T-helper 17 cell (primary cell): ENCODE measurements at regions not wholly inside any gene's neighbourhood (a gene's known extent, or its start where the extent isn't known, plus 50 kb on each side); places are given as distances from the start of the nearest gene placed in this dataset.

ENCODE experiments used
- ATAC-seq: fragments of 150-1000 bp; cut with Tn5 transposase; 2 replicates; pipeline ENCODE4 v1.10.0; 2021; ENCODE audit warnings: mild to moderate bottlenecking, moderate library complexity
- DNase-seq, 3 donors: peaks; one replicate each; pipeline versions ENCODE4 v3.0.0 to v3.0.0-alpha.2; 2020 to 2021
- H3K9me3 ChIP-seq: one replicate; pipeline ENCODE4 v1.7.0; 2013; ENCODE audit warnings: low read length, mild to moderate bottlenecking; ENCODE audit not compliant: control insufficient read depth, poor library complexity, severe bottlenecking
- H3K27ac Mint-ChIP-seq: one replicate; pipeline ENCODE4 v1.8.0; 2022; ENCODE audit warnings: mild to moderate bottlenecking, moderate library complexity, mixed read lengths
- H3K27me3 Mint-ChIP-seq: one replicate; pipeline ENCODE4 v1.8.0; 2022; ENCODE audit warnings: mixed read lengths
- H3K36me3 Mint-ChIP-seq: one replicate; pipeline ENCODE4 v1.8.0; 2022; ENCODE audit warnings: low read depth, mixed read lengths
- H3K4me1 Mint-ChIP-seq: one replicate; pipeline ENCODE4 v1.8.0; 2022; ENCODE audit warnings: mild to moderate bottlenecking, mixed read lengths
- H3K4me3 Mint-ChIP-seq: one replicate; pipeline ENCODE4 v1.8.0; 2022; ENCODE audit warnings: mild to moderate bottlenecking, moderate library complexity, mixed read lengths

GRCh38 chr11:79592406-79592805 lies 151.6 kb upstream of the TENM4 start:
- Mint-ChIP-seq H3K4me1 (no peaks in the 10 kb centered on the region), H3K4me3 (no peak overlapping the region), H3K27ac (no peak overlapping the region), H3K36me3 (no peaks in the 10 kb centered on the region), H3K27me3 (no peaks in the 10 kb centered on the region)
- H3K9me3 ChIP-seq, result no peaks in the 10 kb centered on the region
- DNase-seq (no peak), ATAC-seq (no peak)

GRCh38 chr11:79582434-79582833 lies 141.6 kb upstream of the TENM4 start:
- no peaks in the 10 kb centered on the region for H3K9me3 ChIP-seq
- H3K27me3 Mint-ChIP-seq, result no peaks in the 10 kb centered on the region
- H3K4me3 Mint-ChIP-seq, result no peak overlapping the region
- ATAC-seq (no peak), DNase-seq (no peak)
- no peaks in the 10 kb centered on the region for H3K4me1 Mint-ChIP-seq
- no peak overlapping the region for H3K27ac Mint-ChIP-seq
- no peaks in the 10 kb centered on the region for H3K36me3 Mint-ChIP-seq

GRCh38 chr11:79579063-79579462 lies 138.2 kb upstream of the TENM4 start:
- no peaks in the 10 kb centered on the region for H3K4me1 Mint-ChIP-seq
- peaks cover 2% of the 10 kb centered on the region for H3K36me3 Mint-ChIP-seq
- DNase-seq (no peak), ATAC-seq (no peak)
- no peaks in the 10 kb centered on the region for H3K27me3 Mint-ChIP-seq
- H3K27ac Mint-ChIP-seq, result no peak overlapping the region
- no peak overlapping the region for H3K4me3 Mint-ChIP-seq
- no peaks in the 10 kb centered on the region for H3K9me3 ChIP-seq

- no peak overlapping the region for H3K27ac Mint-ChIP-seq
- no peaks in the 10 kb centered on the region for H3K27me3 Mint-ChIP-seq
- no peak overlapping the region for H3K4me3 Mint-ChIP-seq
- no peak for DNase-seq
- no peaks in the 10 kb centered on the region for H3K4me1 Mint-ChIP-seq
- no peak for ATAC-seq
- no peaks in the 10 kb centered on the region for H3K9me3 ChIP-seq
- H3K36me3 Mint-ChIP-seq, result peaks cover 2% of the 10 kb centered on the region
Measured at GRCh38 chr11:79578116-79578515, 137.3 kb upstream of the TENM4 start.

DNA sequence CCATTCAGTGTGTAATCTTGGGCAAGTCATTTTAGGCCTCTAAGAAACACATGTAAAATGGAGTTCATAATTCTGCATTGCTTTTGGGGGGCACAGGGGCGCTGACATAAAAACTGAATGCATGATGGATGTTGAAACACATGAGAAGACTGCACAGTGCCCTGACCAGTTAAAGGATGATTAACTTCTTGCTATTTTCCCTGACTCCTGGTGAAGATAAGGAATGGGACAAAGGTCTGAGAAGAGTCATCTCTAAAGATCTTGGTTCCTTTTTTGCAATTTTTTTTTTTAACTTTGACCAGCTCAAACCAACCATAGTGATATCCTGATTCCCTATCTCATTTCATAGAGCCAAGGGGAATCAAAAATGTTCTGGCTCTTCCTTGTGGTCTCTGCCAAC lies 134.9 kb upstream of the TENM4 start:
- H3K27ac Mint-ChIP-seq, result no peak overlapping the region
- no peaks in the 10 kb centered on the region for H3K4me1 Mint-ChIP-seq
- H3K4me3 Mint-ChIP-seq, result no peak overlapping the region
- DNase-seq (no peak), ATAC-seq (no peak)
- H3K36me3 Mint-ChIP-seq, result peaks cover 2% of the 10 kb centered on the region
- H3K27me3 Mint-ChIP-seq, result no peaks in the 10 kb centered on the region
- H3K9me3 ChIP-seq, result no peaks in the 10 kb centered on the region

GRCh38 chr11:79570104-79570503 lies 129.3 kb upstream of the TENM4 start:
- ATAC-seq, result no peak
- Mint-ChIP-seq H3K4me3 (no peak overlapping the region), H3K36me3 (peaks cover 2% of the 10 kb centered on the region)

GRCh38 chr11:79564288-79564925 lies 123.6 kb upstream of the TENM4 start:
- ATAC-seq (no peak), DNase-seq (no peak)
- Mint-ChIP-seq H3K27me3 (no peaks in the 10 kb centered on the region), H3K27ac (no peak overlapping the region), H3K36me3 (no peaks in the 10 kb centered on the region), H3K4me3 (no peak overlapping the region), H3K4me1 (no peaks in the 10 kb centered on the region)
- H3K9me3 ChIP-seq, result no peaks in the 10 kb centered on the region

More at GRCh38 chr11:79570104-79570503, 129.3 kb upstream of the TENM4 start:
- no peaks in the 10 kb centered on the region for H3K4me1 Mint-ChIP-seq
- H3K9me3 ChIP-seq, result no peaks in the 10 kb centered on the region
- no peaks in the 10 kb centered on the region for H3K27me3 Mint-ChIP-seq
- DNase-seq, result no peak
- H3K27ac Mint-ChIP-seq, result no peak overlapping the region

- no peaks in the 10 kb centered on the region for H3K4me1 Mint-ChIP-seq
- no peak overlapping the region for H3K4me3 Mint-ChIP-seq
Measured at GRCh38 chr11:79561496-79561895, 120.7 kb upstream of the TENM4 start.

GRCh38 chr11:79550809-79551208 lies 110.0 kb upstream of the TENM4 start:
- no peaks in the 10 kb centered on the region for H3K4me1 Mint-ChIP-seq
- ATAC-seq (no peak), DNase-seq (no peak)
- H3K27ac Mint-ChIP-seq, result no peak overlapping the region
- H3K4me3 Mint-ChIP-seq, result no peak overlapping the region
- H3K36me3 Mint-ChIP-seq, result no peaks in the 10 kb centered on the region
- H3K27me3 Mint-ChIP-seq, result no peaks in the 10 kb centered on the region
- peaks cover 3% of the 10 kb centered on the region for H3K9me3 ChIP-seq

More at GRCh38 chr11:79561496-79561895, 120.7 kb upstream of the TENM4 start:
- H3K36me3 Mint-ChIP-seq, result no peaks in the 10 kb centered on the region
- no peak overlapping the region for H3K27ac Mint-ChIP-seq
- ATAC-seq (no peak), DNase-seq (no peak)
- no peaks in the 10 kb centered on the region for H3K9me3 ChIP-seq
- H3K27me3 Mint-ChIP-seq, result no peaks in the 10 kb centered on the region

GRCh38 chr11:79547256-79547655 lies 106.4 kb upstream of the TENM4 start:
- no peak overlapping the region for H3K27ac Mint-ChIP-seq
- no peaks in the 10 kb centered on the region for H3K27me3 Mint-ChIP-seq

DNA sequence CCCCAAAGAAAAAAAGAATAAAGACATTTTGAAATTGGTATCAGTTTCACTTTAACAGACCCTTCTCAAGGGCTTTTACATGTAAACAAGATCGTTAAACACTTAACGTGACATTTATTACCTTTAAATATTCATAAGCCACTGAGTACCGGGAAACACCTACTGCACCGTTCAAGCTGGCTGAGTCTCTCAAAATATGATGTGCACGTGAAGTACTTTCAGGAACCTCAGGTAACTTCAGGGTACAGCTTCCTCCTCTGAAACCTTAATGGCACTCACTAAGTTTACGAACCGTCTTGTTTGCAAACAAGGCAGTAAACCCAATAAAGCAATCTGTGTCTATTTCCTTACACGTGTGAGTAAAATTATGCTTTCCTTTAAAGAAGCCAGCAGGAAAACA lies 105.5 kb upstream of the TENM4 start:
- Mint-ChIP-seq H3K27ac (no peak overlapping the region), H3K36me3 (no peaks in the 10 kb centered on the region), H3K27me3 (no peaks in the 10 kb centered on the region), H3K4me3 (no peak overlapping the region), H3K4me1 (no peaks in the 10 kb centered on the region)
- DNase-seq (no peak), ATAC-seq (no peak)
- H3K9me3 ChIP-seq, result peaks cover 3% of the 10 kb centered on the region

More at GRCh38 chr11:79547256-79547655, 106.4 kb upstream of the TENM4 start:
- Mint-ChIP-seq H3K4me1 (no peaks in the 10 kb centered on the region), H3K36me3 (no peaks in the 10 kb centered on the region), H3K4me3 (no peak overlapping the region)
- H3K9me3 ChIP-seq, result peaks cover 3% of the 10 kb centered on the region
- ATAC-seq (no peak), DNase-seq (no peak)

DNA sequence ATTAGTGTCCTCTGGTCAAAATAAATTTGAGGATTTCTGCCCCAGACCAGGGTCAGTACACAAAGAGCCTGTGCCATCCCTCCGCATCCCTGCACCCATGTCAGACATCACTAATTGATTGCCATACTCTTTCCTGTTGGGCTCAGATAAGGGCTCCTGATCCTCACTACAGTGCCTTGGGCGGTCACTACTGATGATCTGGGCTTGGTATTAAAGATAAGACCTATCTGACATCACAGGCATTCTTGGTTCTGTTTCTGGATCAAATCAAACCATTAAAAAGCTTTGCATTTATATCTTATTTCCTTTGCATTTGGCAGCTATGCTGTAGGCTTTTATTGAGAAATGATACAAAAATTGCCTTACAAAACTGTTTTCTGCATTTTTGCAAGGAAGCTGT lies 103.5 kb upstream of the TENM4 start:
- H3K4me3 Mint-ChIP-seq, result no peak overlapping the region
- H3K27ac Mint-ChIP-seq, result no peak overlapping the region
- DNase-seq (no peak), ATAC-seq (no peak)
- no peaks in the 10 kb centered on the region for H3K36me3 Mint-ChIP-seq
- no peaks in the 10 kb centered on the region for H3K27me3 Mint-ChIP-seq
- H3K4me1 Mint-ChIP-seq, result no peaks in the 10 kb centered on the region
- peaks cover 3% of the 10 kb centered on the region for H3K9me3 ChIP-seq

GRCh38 chr11:79543101-79543500 lies 102.3 kb upstream of the TENM4 start:
- ATAC-seq (no peak), DNase-seq (no peak)
- no peaks in the 10 kb centered on the region for H3K4me1 Mint-ChIP-seq
- no peak overlapping the region for H3K4me3 Mint-ChIP-seq
- H3K36me3 Mint-ChIP-seq, result no peaks in the 10 kb centered on the region
- H3K27ac Mint-ChIP-seq, result no peak overlapping the region
- no peaks in the 10 kb centered on the region for H3K27me3 Mint-ChIP-seq
- peaks cover 3% of the 10 kb centered on the region for H3K9me3 ChIP-seq

DNA sequence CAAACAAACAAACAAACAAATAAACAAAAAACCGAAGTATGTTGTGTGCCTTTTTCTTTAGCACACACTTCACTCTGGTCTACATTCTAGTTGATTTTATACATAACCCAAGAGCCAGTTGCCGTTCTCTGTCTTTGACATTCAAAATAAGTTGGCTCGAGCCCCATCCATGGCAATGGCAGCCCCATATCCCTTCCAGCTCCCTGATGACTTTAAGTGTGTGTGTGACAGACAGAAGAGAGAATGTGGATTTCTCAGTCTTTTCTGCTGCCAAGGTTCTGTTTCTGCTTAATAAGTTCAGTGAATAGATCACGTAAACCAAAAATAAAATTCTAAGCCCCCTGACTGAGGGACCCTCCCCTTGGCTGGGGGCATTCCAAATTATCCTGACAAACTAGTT lies 100.6 kb upstream of the TENM4 start:
- no peaks in the 10 kb centered on the region for H3K4me1 Mint-ChIP-seq
- no peaks in the 10 kb centered on the region for H3K36me3 Mint-ChIP-seq
- no peaks in the 10 kb centered on the region for H3K9me3 ChIP-seq
- DNase-seq (no peak), ATAC-seq (no peak)
- no peak overlapping the region for H3K4me3 Mint-ChIP-seq
- H3K27me3 Mint-ChIP-seq, result no peaks in the 10 kb centered on the region
- no peak overlapping the region for H3K27ac Mint-ChIP-seq
